GM10266 (cell line): ENCODE measurements at regions not wholly inside any gene's neighbourhood (a gene's known extent, or its start where the extent isn't known, plus 50 kb on each side); places are given as distances from the start of the nearest gene placed in this dataset.
"Not testable (repeated sequence)": the region's sequence is repeated elsewhere in the genome, so short reads cannot be mapped to it uniquely, and the experiment has no call there.

Source experiments
- DNase-seq: peaks from one replicate; pipeline ENCODE4 v3.0.0; 2012; ENCODE audit errors: extremely low spot score
- CTCF ChIP-seq: IDR thresholded peaks from 2 replicates; pipeline ENCODE4 v1.5.1; 2012; ENCODE audit warnings: mild to moderate bottlenecking, low read depth; ENCODE audit not compliant: control insufficient read depth, insufficient read depth; ENCODE audit errors: missing control alignments

GRCh38 chr5:57716661-57717060 is 234.1 kb upstream of the ACTBL2 start:
- no peak for TF ChIP-seq CTCF
- DNase-seq, result no peak

- no peak for TF ChIP-seq CTCF
- no peak for DNase-seq
These were observed 232.7 kb upstream of the ACTBL2 start for GRCh38 chr5:57715296-57715695.

- not testable (repeated sequence) for DNase-seq
These were observed 230.9 kb upstream of the ACTBL2 start for GRCh38 chr5:57713535-57713934.

GRCh38 chr5:57711946-57712345 is 229.3 kb upstream of the ACTBL2 start:
- no peak for DNase-seq
- TF ChIP-seq CTCF, result no peak

GRCh38 chr5:57711471-57711870 is 228.9 kb upstream of the ACTBL2 start:
- no peak for TF ChIP-seq CTCF
- DNase-seq, result no peak

- no peak for DNase-seq
- no peak for TF ChIP-seq CTCF
These were observed 227.5 kb upstream of the ACTBL2 start for GRCh38 chr5:57710126-57710525.

GRCh38 chr5:57705769-57706168 is 223.2 kb upstream of the ACTBL2 start:
- DNase-seq, result no peak
- no peak for TF ChIP-seq CTCF

- no peak for DNase-seq
- no peak for TF ChIP-seq CTCF
These were observed 221.1 kb upstream of the ACTBL2 start for GRCh38 chr5:57703721-57704120.
